Epithelial cell of prostate (primary cell): ENCODE measurements at regions not wholly inside any gene's neighbourhood (a gene's known extent, or its start where the extent isn't known, plus 50 kb on each side); places are given as distances from the start of the nearest gene placed in this dataset.

Experiments used
- DNase-seq: peaks from one replicate; pipeline ENCODE4 v3.0.0-alpha.2; 2011; ENCODE audit warnings: low read depth, low spot score
- H3K27ac ChIP-seq: fragments of 450-650 bp; 2 replicates; pipeline ENCODE4 v1.5.1; 2017; ENCODE audit warnings: mild to moderate bottlenecking

DNA sequence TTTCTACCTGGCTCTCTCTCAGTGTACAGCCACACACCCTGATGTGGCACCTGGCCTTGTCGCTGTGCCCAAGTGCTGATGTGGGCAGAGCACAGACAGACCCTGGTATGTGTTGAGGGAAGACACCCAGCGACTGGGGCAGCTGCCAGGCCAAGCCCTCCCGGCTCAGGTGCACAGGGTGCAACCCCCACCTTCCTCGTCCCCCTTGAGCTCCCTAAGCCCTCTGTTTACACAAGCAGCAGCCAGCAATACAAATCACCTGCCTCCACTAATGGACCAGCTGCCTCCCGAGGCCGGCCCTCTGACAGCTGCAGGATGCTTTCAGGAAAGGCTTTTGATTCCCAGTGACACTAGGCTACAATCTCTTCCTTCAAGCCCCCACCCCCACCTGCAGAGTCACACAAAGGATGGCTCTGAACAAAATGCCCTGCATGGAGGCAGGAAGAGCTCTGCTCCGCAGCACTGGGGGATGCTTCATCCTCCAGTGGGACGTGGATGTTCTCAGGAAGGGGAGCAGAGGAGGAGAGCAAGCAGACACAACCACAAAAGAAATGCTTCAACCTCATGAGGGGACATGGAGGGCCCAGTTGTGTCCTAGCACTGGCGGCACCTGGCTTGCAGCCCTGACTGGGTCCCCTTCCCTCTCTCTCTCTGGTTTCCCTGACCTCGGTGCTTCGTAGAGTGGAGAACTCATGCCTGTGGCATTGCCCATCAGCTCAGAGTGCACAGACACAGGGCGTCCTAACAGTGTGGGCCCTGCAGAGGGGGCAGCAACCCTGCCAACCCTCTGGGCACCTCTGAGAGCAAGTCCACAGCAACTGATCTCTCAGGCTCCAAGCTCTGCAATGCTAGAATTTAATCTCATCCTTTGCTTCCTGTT, 140.8 kb downstream of the BARX1 start:
- no peak for DNase-seq
- no peak overlapping the region for H3K27ac ChIP-seq

- no peak overlapping the region for H3K27ac ChIP-seq
- DNase-seq: no peak
Observed at GRCh38 chr9:93813221-93814076, 141.7 kb downstream of the BARX1 start.

- DNase-seq: no peak
- no peak overlapping the region for H3K27ac ChIP-seq
Observed at GRCh38 chr9:93812410-93812668, 142.8 kb downstream of the BARX1 start.

- no peak for DNase-seq
- no peak overlapping the region for H3K27ac ChIP-seq
Observed at GRCh38 chr9:93810028-93810971, 144.9 kb downstream of the BARX1 start.

DNA sequence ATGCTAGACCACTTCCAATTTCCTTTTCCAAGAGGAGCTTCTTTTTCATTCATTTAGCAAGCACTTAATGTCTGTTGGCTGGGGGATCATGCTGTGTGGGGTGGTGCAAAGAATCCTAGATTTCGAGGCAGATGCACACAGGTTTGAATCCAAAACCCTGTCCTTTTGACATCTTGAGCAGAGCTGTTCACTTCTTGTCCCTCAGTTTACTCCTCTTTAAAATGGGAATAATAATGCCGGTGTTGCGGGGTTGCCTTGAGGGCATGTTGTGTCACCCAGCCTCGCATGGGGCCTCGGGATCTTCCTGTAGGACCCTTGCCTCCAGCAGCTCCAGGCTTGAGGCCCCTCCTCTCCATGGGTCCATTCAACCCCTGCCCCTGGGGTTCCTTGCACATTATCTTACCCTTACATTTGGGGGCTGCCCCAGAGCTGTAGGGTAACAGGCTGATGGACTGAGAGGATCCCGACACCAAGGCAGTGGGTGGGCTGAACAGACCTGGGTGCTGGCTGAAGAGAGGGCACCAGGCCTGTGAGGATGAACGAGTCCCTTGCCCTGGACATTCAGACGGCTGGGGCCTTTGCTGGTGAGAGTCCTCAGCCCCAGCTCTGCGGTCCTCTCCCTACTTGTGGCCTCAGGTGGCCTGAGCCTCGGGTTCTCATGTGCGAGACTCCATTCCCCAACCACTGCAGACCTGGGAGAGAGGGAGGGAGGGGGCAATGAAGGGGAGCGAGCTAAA, 145.8 kb downstream of the BARX1 start:
- H3K27ac ChIP-seq: no peak overlapping the region
- DNase-seq: no peak

- H3K27ac ChIP-seq: no peak overlapping the region
- no peak for DNase-seq
Observed at GRCh38 chr9:93808115-93809029, 146.8 kb downstream of the BARX1 start.

DNA sequence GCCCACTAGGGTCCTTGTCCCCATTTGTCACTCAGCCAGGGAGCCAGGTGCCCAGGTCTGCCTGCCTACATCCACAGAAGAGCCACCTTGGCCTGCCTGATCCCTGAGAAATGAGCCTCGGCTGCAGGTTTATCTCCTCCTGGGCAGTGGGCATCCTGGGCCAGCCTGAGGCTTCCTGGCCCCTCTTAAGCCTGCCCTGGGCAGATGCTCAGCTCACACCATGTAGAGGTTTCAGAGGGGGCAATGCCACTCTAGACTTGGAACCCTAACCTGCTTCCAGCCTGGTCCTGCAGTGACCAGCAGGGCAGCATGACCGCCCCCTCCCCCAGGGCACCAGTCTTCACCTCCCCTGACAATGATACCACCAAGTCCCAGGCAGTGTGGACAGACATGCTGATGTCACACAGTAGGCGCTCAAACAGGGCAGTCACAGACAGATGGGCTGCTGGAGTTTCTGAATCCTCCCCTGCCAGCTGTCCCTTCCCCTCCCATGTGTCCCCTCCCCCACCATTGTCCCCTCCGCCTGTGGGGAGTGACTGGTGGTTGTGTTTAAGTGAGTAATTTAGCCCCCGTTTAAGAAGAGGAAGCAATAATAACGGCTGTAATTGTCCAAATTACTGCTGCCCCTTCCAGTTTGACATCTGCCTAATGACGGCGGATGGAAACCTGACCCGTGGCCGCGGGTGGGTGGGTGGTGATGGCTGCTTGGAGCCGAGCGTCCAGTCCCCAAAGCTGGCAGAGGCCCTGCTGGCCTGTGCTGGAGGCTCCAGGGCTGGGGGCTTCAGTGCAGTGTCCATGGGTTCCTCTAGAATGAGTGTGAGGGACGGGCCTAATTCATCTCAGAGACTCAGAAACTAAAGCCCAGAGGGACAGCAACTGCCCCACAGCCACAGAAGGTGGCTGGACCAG, 147.7 kb downstream of the BARX1 start:
- H3K27ac ChIP-seq: no peak overlapping the region
- DNase-seq: no peak

- DNase-seq: no peak
- H3K27ac ChIP-seq: no peak overlapping the region
Observed at GRCh38 chr9:93801581-93802284, 153.4 kb downstream of the BARX1 start.

DNA sequence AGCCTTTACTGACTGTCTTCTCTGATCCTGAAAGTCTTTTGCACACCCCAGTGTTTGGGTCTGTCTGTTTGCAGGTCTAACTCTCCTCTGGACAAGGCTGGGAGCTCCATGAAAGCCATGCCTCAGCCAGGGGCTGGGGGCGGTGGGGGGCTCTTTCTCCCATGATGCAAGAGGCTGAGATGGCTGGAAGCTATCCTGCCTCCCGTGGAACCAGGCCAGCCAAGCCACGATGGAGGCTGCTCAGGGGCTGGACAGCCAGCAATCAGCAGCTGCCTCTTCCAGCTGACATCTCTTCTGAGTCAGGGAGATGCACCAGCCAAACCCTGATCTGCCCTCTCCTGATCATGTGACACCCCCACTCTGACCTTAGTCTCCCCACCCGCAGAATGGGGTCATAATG, 154.0 kb downstream of the BARX1 start:
- H3K27ac ChIP-seq: no peak overlapping the region
- DNase-seq: no peak

DNA sequence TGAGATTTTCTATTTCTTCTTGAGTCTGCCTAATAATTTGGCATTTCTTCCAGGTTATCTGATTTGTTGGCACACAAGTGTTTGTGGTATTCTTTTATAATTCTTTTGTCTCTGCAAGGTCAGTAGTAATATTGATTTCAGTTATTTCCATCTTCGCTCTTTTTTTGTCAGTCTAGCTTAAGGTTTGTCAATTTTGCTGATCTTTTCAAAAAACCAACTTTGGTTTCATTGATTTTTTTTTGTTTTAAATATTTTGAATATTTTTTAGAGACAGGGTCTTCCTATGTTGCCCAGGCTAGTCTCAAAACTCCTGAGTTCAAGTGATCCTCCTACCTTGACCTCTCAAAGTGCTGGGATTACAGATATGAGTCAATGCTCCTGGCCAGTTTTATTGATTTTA, 162.8 kb downstream of the BARX1 start:
- DNase-seq: no peak
- no peak overlapping the region for H3K27ac ChIP-seq

- no peak overlapping the region for H3K27ac ChIP-seq
- DNase-seq: no peak
Observed at GRCh38 chr9:93786204-93786603, 169.0 kb downstream of the BARX1 start.

GRCh38 chr9:93776873-93777272, 178.3 kb downstream of the BARX1 start:
- no peak overlapping the region for H3K27ac ChIP-seq
- DNase-seq: no peak

DNA sequence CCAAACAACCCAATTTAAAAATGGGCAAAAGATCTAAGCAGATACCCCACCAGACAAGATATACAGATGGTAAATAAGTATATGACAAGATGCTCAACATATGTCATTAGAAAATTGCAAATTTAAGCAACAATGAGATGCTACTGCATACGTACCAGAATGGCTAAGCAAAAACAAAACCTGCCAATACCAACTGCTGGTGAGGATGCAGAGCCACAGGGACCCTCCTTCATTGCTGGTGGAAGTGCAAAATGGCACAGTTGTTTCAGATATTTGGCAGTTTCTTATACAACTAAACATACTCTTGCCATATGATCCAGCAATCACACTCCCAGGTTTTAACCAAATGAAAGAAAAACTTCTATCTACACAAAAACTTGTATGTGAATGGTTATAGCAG, 178.9 kb downstream of the BARX1 start:
- no peak overlapping the region for H3K27ac ChIP-seq
- no peak for DNase-seq

DNA sequence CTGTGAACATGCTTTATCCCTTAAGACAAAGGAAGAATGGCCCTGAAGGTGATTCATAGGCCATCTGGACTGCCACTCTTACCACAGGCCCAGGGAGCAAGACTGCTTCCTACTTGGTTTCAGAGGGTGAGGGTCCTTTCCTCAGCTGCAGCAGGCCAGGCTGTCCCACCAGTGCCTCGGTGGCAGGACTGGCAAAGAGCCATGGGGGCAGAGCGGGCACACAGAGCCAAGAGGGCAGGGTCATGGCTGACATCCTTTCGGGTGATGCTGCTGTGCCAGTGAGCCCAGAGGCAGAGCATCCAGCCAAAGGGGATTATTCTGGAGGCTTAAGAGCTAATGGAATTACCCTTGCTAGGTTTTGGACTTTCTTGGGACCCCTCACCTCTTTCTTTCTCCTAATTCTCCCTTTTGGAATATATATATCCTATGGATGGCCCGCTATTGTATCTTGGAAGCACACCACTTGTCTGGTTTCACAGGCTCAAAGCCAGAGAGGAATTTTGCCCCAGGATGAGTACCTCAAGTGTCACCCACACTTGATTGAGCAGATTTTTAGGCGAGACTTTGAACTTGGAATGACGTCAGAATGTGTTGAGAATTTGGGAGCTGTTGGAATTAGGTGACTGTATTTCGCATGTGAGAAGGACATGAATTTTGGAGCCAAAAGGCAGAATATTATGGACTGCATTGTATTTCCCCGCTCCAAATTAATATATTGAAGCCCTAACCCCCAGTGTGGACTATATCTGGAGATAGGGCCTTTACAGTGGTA, 180.6 kb downstream of the BARX1 start:
- DNase-seq: no peak
- no peak overlapping the region for H3K27ac ChIP-seq

DNA sequence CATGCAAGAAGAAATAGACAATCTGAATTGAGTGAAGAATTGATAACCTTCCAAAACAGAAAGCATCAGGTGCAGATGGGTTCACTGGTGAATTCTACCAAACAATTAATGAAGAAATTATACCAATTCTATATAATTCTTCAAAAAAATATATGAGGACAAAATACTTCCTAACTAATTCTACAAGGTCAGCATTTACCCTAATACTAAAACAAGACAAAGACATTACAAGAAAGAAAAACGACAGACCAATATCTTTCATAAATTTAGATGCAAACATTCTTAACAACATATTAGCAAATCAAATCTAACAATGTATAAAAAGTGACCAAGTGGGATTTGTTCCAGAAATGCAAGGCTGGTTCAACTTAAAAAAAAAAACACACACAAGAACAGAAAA, 183.9 kb downstream of the BARX1 start:
- no peak for DNase-seq
- H3K27ac ChIP-seq: no peak overlapping the region

GRCh38 chr9:93761822-93762221, 185.4 kb downstream of the PHF2 start:
- no peak for DNase-seq
- no peak overlapping the region for H3K27ac ChIP-seq

- DNase-seq: no peak
Observed at GRCh38 chr9:93750045-93750444, 173.7 kb downstream of the PHF2 start.

More at GRCh38 chr9:93750045-93750444, 173.7 kb downstream of the PHF2 start:
- no peak overlapping the region for H3K27ac ChIP-seq
